HG03060 (cell line): ENCODE measurements at regions not wholly inside any gene's neighbourhood (a gene's known extent, or its start where the extent isn't known, plus 50 kb on each side); places are given as distances from the start of the nearest gene placed in this dataset.

Experiments used
- ATAC-seq: cut with Tn5 transposase; IDR thresholded peaks from one replicate; pipeline ENCODE4 v1.9.1; 2021; ENCODE audit warnings: low read depth, moderate number of reproducible peaks; ENCODE audit not compliant: unreplicated experiment

DNA sequence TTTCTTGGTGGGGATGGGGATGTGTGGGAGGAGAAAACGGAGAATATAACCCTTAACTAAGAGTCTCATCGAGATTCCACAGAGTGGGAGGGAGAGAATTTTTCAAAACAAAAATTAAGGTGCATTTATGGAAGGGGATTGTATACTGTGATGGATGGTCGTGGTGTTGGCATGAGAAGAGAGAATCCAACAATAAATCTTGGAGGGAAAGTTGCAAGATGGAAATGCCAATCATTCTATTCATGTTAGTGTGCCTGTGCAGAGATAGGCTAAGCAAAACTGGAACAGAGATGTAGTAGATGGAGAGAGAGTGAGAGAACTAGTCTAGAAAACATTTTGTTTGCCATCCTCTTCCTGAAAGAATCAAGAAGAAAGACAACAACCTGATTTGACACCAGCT, 613.1 kb downstream of the EBF1 start:
- no peak for ATAC-seq

DNA sequence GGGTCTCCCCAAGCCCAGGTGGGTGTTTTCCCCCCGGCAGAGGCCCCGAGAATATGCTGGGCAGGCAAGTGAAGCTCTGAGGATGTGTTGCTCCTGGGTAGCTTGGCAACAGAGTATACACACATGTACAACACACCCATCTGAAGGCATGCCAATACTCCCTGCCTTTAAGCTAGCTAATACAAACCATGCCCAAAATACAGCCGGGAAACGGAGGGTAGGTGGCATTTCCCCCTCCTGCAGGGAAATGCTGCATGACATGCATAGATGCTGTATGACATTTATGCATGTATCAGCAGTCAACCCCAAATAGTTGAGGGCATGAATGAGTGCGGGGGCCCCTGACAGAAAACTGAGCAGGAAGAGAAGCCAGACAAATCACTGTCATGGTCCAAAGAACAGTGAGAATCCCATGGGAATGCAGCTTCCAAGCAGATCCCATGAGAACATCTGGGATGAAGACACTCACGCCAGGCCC, 614.1 kb downstream of the EBF1 start:
- ATAC-seq: no peak

- ATAC-seq: no peak
These were observed 614.7 kb downstream of the EBF1 start for GRCh38 chr5:158485047-158485446.

DNA sequence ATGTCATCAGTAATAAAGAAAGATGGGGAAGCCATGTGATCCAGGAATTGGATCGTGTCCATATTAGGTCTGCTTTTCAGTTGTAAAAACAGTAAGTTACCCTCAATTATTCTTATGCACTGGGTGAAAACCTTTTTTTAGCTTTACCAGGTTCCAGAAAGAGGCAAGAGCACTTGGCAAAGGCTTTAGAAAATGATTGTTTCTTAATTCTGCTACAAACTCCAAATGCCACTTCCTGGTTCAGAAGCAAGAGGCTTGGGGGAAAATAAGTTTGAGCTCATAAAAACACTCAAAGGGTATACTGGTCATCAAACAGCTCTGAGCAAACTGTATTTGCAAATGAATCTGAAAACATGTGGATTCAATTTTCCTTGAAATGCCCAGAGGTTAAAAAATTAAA, 615.6 kb downstream of the EBF1 start:
- no peak for ATAC-seq

DNA sequence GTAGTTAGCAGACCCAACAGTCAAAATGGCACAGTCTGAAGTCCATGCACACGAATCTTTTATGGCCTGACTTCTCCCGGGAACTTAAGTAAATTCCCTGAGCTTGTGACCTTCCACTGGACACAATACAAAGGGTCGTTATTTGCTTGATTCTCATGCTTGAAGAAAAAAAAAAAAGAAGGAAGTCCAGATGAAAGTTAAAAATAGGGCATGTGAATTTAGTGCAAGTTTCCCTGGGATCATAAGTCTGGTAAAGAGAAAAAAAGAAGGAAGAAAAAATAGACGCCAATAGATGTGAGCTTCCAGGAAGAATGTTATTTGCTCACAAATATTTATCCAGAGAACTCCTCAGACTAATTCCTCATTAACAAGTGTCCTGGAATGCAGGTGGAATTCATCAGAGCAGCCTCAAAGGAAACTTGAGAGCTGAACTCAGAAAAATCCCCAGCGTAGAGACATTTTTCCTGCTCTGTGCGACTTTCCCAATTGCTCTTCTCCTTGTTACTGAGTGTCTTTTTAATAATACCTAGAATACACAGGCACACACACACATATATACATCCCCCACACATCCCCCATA, 616.3 kb downstream of the EBF1 start:
- no peak for ATAC-seq

DNA sequence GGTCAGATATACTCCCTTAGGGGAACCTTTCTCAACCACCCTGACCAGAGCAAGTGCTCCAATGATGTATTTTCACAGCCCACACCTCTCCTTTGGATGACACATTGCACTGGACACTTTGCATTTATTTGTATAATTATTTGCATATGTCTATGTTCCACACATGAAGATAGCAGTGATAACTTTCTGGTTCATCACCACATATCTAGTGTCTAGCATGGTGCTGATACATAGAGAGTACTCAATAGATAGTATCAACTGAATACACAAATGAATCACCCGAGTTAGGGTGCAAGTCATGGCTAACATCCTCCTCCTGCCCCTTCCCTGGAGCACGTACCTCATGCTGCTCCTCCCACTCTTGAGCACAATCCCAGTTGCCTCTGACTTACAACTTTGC, 617.6 kb downstream of the EBF1 start:
- ATAC-seq: no peak

- ATAC-seq: no peak
These were observed 619.2 kb upstream of the CLINT1 start for GRCh38 chr5:158478139-158478538.

- ATAC-seq: no peak
These were observed 618.3 kb upstream of the CLINT1 start for GRCh38 chr5:158477214-158477613.

DNA sequence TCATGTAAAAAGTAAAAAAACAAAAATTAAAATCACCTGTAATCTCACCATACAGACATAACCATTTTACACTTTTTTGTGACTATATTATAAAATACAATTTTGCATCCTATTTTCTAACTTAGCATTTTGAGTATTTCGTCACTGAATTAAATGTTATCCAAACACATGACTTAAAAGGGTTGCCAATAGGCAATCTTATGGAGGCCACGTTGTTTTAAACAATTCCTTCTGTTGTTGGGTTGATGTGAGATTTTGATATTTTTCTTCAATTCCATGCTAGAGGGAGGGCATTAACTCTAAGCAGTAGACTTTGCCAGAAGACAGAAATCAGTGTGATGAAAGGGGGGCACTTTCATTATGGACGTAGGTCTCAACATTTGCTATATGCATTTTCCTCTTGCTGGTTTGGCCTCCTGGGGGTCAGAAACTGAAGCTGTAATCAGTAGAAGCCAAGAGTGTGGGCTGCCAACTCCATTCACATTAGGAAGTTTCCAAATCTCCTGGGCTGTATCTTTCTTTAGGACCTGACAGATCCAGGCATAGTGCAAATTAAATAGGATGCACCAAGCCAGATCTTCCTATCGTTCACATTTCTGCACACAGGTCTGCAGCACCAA, 614.2 kb upstream of the CLINT1 start:
- no peak for ATAC-seq

DNA sequence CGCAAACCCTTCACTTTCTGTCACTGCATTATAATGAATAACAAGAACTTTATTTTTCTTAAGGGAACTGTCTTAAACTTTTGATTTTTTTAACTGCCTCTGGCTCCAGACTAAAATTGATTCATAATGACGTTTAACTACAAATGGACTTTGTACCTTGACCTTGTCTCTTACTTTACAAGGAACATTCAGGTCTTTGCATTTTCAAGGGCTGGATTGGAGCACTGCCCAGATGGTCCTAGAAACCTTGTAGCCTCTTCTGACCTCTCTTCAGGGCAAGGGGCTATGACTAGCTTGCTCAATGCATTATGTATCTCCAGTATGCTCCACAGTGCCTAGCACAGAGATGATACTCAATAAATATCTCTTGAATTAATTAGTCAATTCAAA, 612.6 kb upstream of the CLINT1 start:
- ATAC-seq: no peak

GRCh38 chr5:158470764-158471534, 612.0 kb upstream of the CLINT1 start:
- no peak for ATAC-seq

GRCh38 chr5:158468444-158468843, 609.5 kb upstream of the CLINT1 start:
- no peak for ATAC-seq

DNA sequence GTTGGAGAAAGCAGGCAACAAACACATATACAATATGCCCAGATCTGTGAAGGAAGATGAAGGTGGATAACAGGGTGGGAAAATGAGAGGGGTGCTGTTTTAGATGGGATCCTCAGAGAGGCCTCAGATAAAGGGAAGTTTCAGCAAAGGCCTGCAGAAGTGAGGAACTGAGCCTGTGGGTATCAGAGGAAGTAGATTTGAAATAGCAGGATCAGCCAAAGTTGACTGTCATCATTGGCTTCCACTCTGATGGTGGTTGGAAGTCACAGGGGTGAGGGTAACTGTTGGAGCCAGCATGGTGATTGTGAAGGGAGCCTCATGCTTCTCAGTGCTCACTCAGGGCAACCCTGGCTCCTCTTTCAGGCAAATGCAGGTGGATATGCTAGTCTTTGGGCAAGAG, 607.2 kb upstream of the CLINT1 start:
- ATAC-seq: no peak

- ATAC-seq: no peak
These were observed 606.4 kb upstream of the CLINT1 start for GRCh38 chr5:158465086-158465972.

GRCh38 chr5:158464383-158464782, 605.4 kb upstream of the CLINT1 start:
- ATAC-seq: no peak

DNA sequence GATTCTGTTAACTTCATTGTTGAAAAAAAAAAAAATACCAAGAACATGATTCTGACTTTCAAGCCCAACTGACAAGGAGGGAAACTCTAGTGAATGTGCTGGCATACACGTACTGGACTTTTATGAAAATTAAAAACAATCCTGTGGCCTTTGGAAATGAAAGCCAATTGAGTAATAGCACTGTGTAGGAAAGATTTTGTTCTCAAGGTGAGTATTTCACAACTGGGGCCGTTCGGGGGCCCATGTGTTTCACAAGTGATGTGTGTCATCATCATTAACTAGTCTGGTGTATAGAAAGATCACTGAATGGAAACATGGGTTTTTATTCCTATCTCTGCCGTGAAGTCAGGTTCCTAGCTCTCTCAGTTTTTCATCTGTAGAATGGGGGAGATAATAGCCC, 605.0 kb upstream of the CLINT1 start:
- ATAC-seq: no peak

DNA sequence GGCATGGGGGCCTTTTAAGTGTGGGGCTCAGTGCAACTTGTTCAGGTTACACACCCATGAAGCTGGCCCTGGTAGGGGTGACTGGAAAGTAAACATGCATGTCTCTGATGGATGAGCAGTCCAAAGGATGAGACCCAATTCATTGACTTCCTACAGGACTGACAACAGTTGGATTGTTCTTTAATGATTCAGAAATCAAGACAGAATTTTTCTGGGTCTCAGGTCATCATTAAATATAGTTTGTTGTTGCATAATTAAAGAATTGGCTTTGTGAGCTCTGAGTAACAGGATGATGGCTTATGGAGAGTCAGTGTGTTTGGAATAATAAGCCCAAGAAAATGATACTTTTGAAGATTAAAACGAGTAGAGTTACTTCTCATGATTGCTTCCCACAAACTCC, 604.2 kb upstream of the CLINT1 start:
- no peak for ATAC-seq

- ATAC-seq: no peak
These were observed 603.6 kb upstream of the CLINT1 start for GRCh38 chr5:158462349-158463114.

- no peak for ATAC-seq
These were observed 602.4 kb upstream of the CLINT1 start for GRCh38 chr5:158461240-158461854.

- no peak for ATAC-seq
These were observed 599.1 kb upstream of the CLINT1 start for GRCh38 chr5:158458086-158458485.
